ENCODE measurements at regions not wholly inside any gene's neighbourhood (a gene's known extent, or its start where the extent isn't known, plus 50 kb on each side); places are given as distances from the start of the nearest gene placed in this dataset.

DNA sequence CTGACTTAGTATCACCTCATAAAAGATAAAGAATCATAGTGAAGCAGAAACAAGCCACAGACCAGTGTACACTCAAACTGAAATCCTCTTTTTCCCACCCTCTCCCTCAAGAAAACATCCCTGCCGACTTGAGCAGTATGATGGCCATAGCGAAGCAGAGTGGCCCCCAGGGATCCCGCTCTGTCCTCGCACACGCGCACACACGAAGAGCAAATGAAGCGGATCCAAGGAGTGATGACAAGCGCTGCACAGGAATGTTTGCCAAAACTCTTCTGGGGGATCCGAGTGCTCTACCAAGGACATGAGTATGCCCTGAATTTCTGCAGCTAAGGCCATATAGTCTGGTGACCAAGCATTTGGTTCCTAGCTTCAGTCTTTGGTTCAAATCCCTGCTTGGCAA, 134.5 kb upstream of the C2CD4B start:
- 90 to 96% (median 94%) methylated on average over 10 of the region's 10 CpGs for WGBS, 5 donors
- no peak overlapping the region for H3K27ac ChIP-seq
- H3K4me3 ChIP-seq: no peak overlapping the region
- peaks cover 0 to 5% (median 0%) of the 10 kb centered on the region in 8 donors for H3K9me3 ChIP-seq
- intact Hi-C loops (cut with DNase I; ENCODE audit: low total_unique reads): no loop called here
- no peaks in the 10 kb centered on the region for H3K4me1 ChIP-seq
- no peaks in the 10 kb centered on the region for H3K36me3 ChIP-seq
- no peak for DNase-seq
- TF ChIP-seq POLR2A (IDR thresholded peaks at IDR 0.05) (no peak), POLR2AphosphoS5 (IDR thresholded peaks at IDR 0.05) (no peak)
- TF ChIP-seq, protein P1, sequence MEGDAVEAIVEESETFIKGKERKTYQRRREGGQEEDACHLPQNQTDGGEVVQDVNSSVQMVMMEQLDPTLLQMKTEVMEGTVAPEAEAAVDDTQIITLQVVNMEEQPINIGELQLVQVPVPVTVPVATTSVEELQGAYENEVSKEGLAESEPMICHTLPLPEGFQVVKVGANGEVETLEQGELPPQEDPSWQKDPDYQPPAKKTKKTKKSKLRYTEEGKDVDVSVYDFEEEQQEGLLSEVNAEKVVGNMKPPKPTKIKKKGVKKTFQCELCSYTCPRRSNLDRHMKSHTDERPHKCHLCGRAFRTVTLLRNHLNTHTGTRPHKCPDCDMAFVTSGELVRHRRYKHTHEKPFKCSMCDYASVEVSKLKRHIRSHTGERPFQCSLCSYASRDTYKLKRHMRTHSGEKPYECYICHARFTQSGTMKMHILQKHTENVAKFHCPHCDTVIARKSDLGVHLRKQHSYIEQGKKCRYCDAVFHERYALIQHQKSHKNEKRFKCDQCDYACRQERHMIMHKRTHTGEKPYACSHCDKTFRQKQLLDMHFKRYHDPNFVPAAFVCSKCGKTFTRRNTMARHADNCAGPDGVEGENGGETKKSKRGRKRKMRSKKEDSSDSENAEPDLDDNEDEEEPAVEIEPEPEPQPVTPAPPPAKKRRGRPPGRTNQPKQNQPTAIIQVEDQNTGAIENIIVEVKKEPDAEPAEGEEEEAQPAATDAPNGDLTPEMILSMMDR (IDR thresholded peaks at IDR 0.05 in 8 of 11, conservative IDR thresholded peaks at IDR 0.05 in 3 of 11): no peak
- H3K27me3 ChIP-seq (replicated peaks in 1 of 7): peaks cover 0 to 18% (median 0%) of the 10 kb centered on the region in 7 donors

DNA sequence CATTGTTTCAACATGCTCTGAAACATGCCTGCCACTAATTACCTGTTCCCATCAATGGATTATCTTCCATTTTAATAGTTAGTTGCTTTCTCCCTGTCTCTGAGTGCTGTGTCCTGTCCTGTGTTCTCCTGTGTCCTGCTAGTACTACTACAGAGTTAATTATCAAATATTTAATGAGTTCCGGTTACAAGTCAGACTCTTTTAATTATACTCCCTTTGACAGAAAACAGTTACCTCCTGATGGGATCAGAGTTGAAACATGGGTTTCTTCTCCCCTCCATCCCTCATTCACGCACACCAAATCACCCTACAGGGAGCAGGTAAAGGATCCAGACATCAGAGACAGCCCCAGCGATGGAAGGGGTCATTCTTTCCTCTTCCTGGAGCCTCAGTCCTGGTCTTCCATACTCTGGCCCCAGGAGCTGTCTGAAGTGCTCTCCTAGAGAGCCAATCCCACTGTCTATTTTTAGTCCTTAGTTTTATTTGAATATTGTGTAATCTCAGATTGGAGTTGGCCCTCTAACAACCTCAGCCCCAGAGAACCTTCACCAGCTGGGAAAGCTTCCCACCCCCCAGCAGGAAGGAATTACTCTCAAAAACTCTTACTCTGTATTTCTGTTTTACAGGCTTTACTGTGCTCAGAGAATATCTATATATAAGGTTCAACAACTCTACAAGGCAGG, 137.0 kb upstream of the C2CD4B start:
- WGBS, 5 donors: 68 to 85% (median 79%) methylated on average over 3 of the region's 3 CpGs
- DNase-seq: no peak

DNA sequence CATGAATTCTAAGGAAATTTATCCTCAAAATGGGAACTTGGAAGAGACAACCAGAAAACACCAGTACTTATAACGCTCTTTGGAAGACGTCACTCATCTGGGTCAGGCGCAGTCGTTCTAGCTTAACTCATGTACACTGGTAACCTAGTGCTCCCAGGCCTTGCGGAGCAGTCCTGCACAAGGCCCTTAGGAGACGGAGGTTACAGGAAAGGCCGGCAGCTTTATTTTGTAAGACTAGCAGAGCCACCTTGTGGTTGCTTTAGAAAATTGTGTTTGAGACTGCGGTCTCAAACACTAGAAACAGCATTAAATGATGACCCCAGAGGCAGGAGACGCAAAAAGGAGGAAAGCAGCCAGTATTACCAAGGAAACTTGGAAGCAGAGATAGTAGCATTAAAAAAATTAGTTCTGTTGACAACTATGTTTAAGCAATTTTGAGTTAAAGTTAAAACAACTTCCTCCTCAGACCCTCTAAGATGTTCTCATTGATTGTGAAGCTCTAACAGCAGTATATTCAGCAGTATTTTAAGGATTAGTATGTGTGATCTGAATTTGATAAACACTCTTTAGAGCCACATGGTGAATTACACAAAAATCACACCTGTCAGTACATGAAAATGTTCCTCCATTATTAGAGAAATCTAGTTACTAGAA, 141.9 kb upstream of the C2CD4B start:
- Histone ChIP-seq H3K4me1 (peaks cover 0 to 14% (median 9%) of the 10 kb centered on the region in 6 donors), H3K27me3 (replicated peaks in 1 of 7) (peaks cover 0 to 16% (median 0%) of the 10 kb centered on the region in 7 donors), H3K9me3 (peaks cover 0 to 4% (median 0%) of the 10 kb centered on the region in 8 donors), H3K4me3 (no peak overlapping the region), H3K36me3 (no peaks in the 10 kb centered on the region), H3K27ac (peak overlapping the region in 4 of 8 donors; percentile 12 to 43 (median 40))
- intact Hi-C loops (cut with DNase I; ENCODE audit: low total_unique reads): no loop called here
- DNase-seq: no peak
- TF ChIP-seq, protein P1 (IDR thresholded peaks at IDR 0.05 in 8 of 11, conservative IDR thresholded peaks at IDR 0.05 in 3 of 11): peak in 9 of 11 experiments; percentile 24 to 61 (median 50)
- no peak for TF ChIP-seq POLR2AphosphoS5 (IDR thresholded peaks at IDR 0.05)
- WGBS, 5 donors: 29 to 40% (median 33%) methylated on average over 9 of the region's 9 CpGs

More for the DNA sequence above, 137.0 kb upstream of the C2CD4B start:
- Histone ChIP-seq H3K27ac (no peak overlapping the region), H3K4me1 (peaks cover 0 to 10% (median 7%) of the 10 kb centered on the region in 6 donors), H3K9me3 (no peaks in the 10 kb centered on the region), H3K4me3 (no peak overlapping the region), H3K27me3 (replicated peaks in 1 of 7) (peaks cover 0 to 18% (median 0%) of the 10 kb centered on the region in 7 donors), H3K36me3 (no peaks in the 10 kb centered on the region)
- TF ChIP-seq, protein P1 (IDR thresholded peaks at IDR 0.05 in 8 of 11, conservative IDR thresholded peaks at IDR 0.05 in 3 of 11): no peak
- TF ChIP-seq POLR2AphosphoS5 (IDR thresholded peaks at IDR 0.05): no peak
- TF ChIP-seq POLR2A (IDR thresholded peaks at IDR 0.05): no peak
- intact Hi-C loops (cut with DNase I; ENCODE audit: low total_unique reads): no loop called here

DNA sequence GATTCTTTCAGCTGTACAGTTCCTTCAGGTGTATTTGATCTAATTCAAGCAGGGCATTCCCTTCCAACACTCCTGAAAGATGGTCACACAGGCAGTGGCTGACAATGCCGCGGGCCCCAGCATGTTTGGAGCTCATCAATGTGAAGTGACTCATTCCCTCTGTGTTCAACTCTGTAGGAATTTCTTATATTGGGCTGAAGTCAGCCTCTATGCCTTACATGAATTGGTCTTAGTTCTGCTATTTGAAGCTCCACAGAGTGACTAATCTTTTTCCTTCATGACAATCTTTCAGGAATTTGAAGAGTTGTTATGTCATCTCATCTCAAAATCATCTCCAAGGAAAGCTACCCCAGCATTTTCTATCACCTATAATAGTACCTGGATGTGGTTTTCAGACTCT, 142.5 kb upstream of the C2CD4B start:
- intact Hi-C loops (cut with DNase I; ENCODE audit: low total_unique reads): no loop called here
- no peak overlapping the region for H3K4me3 ChIP-seq

More for the DNA sequence above, 142.5 kb upstream of the C2CD4B start:
- Histone ChIP-seq H3K36me3 (no peaks in the 10 kb centered on the region), H3K9me3 (peaks cover 0 to 4% (median 0%) of the 10 kb centered on the region in 8 donors), H3K27me3 (replicated peaks in 1 of 7) (peaks cover 0 to 16% (median 0%) of the 10 kb centered on the region in 7 donors), H3K27ac (no peak overlapping the region), H3K4me1 (peaks cover 0 to 14% (median 9%) of the 10 kb centered on the region in 6 donors)
- DNase-seq: no peak
- 76 to 97% (median 96%) methylated on average over 2 of the region's 2 CpGs for WGBS, 5 donors
- TF ChIP-seq POLR2AphosphoS5 (IDR thresholded peaks at IDR 0.05): no peak
- no peak for TF ChIP-seq POLR2A (IDR thresholded peaks at IDR 0.05)
- TF ChIP-seq, protein P1 (IDR thresholded peaks at IDR 0.05 in 8 of 11, conservative IDR thresholded peaks at IDR 0.05 in 3 of 11): no peak
